GM12878 (cell line): ENCODE measurements at regions not wholly inside any gene's neighbourhood (a gene's known extent, or its start where the extent isn't known, plus 50 kb on each side); places are given as distances from the start of the nearest gene placed in this dataset.

Experiments
- CEBPB ChIP-seq, 2 experiments: fragments of 150-350 bp in 1 of 2; IDR thresholded peaks; 2 replicates each; pipeline ENCODE4 v1.6.1; 2012 to 2014; ENCODE audit warnings: low read depth in 2 of 2, low read length in 2 of 2, borderline replicate concordance in 1 of 2, inconsistent platforms in 1 of 2
- ESRRA ChIP-seq: IDR thresholded peaks from 2 replicates; pipeline ENCODE4 v1.6.1; 2012; ENCODE audit warnings: mild to moderate bottlenecking, low read length, improper control_type of control experiment
- IKZF1 ChIP-seq: fragments of 450-650 bp; conservative IDR thresholded peaks from 2 replicates; pipeline ENCODE4 v1.6.1; 2017; ENCODE audit warnings: antibody characterized with exemption, mild to moderate bottlenecking
- MYC ChIP-seq: IDR thresholded peaks from 2 replicates; pipeline ENCODE4 v1.6.1; 2011; ENCODE audit warnings: mild to moderate bottlenecking, low read length, moderate library complexity, inconsistent platforms; ENCODE audit not compliant: insufficient read depth, insufficient replicate concordance, insufficient read length, severe bottlenecking
- NR2C1 ChIP-seq: fragments of 450-650 bp; IDR thresholded peaks from 2 replicates; pipeline ENCODE4 v1.6.1; 2017; ENCODE audit warnings: antibody characterized with exemption, mild to moderate bottlenecking, moderate library complexity
- POLR2A ChIP-seq: IDR thresholded peaks from 2 replicates; pipeline ENCODE4 v1.6.1; 2011; ENCODE audit warnings: low read depth, mild to moderate bottlenecking, low read length
- POLR2AphosphoS5 ChIP-seq: IDR thresholded peaks from 2 replicates; pipeline ENCODE4 v1.6.1; 2011; ENCODE audit warnings: mild to moderate bottlenecking, low read length, inconsistent platforms
- SMAD5 ChIP-seq: IDR thresholded peaks from 2 replicates; pipeline ENCODE4 v1.6.1; 2016; ENCODE audit warnings: antibody characterized with exemption, low read depth
- SREBF2 ChIP-seq: IDR thresholded peaks from 2 replicates; pipeline ENCODE4 v1.6.1; 2012; ENCODE audit warnings: mild to moderate bottlenecking, low read length
- SRF ChIP-seq, 2 experiments: IDR thresholded peaks; 2 replicates each; pipeline ENCODE4 v1.6.1; 2011; ENCODE audit warnings: low read depth in 2 of 2, low read length in 2 of 2, mild to moderate bottlenecking in 1 of 2, moderate library complexity in 1 of 2
- TF ChIP-seq, protein P1 (sequence below), 3 experiments: IDR thresholded peaks in 2 of 3; conservative IDR thresholded peaks in 1 of 3; 2 replicates each; pipeline ENCODE4 v1.5.1; 2011; ENCODE audit warnings: low read depth in 3 of 3, low read length in 3 of 3, mild to moderate bottlenecking in 3 of 3, control low read depth in 2 of 3, moderate library complexity in 2 of 3, inconsistent platforms in 1 of 3, mixed read lengths in 1 of 3; ENCODE audit not compliant: control insufficient read depth in 2 of 3, insufficient read depth in 1 of 3; ENCODE audit errors: extremely low read depth in 1 of 3
- TF ChIP-seq, protein P2 (sequence below): fragments of 450-650 bp; IDR thresholded peaks from 2 replicates; pipeline ENCODE4 v1.6.1; 2018; ENCODE audit warnings: borderline replicate concordance, mild to moderate bottlenecking; ENCODE audit not compliant: partially characterized antibody
- TF ChIP-seq, protein P3 (sequence below): IDR thresholded peaks from 2 replicates; pipeline ENCODE4 v1.6.1; 2012; ENCODE audit warnings: low read depth, low read length, improper control_type of control experiment

DNA sequence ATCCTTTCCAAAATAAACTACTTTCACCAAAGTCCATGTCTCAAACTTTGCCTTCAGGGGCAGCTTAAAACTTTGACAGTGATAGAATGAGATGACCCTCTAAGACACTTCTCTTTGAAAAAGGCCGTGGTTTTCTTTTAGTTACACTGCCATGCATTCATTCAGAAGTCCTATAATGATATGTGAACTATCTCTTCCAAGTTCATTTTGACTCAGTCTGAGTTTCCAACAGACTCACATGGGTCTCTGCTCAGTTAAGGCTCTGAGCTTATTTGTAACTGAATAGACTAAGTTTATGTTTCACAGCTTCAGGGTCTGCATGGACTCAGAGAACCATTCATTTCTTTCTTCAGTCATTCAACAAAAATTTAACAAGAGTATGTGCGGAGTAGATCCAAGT, 208.9 kb upstream of the PRSS1 start:
- TF ChIP-seq CEBPB (IDR thresholded peaks at IDR 0.05; ENCODE audit: borderline replicate concordance in 1 of 2, low read depth in 2 of 2, low read length in 2 of 2): no peak
- TF ChIP-seq, protein P1, sequence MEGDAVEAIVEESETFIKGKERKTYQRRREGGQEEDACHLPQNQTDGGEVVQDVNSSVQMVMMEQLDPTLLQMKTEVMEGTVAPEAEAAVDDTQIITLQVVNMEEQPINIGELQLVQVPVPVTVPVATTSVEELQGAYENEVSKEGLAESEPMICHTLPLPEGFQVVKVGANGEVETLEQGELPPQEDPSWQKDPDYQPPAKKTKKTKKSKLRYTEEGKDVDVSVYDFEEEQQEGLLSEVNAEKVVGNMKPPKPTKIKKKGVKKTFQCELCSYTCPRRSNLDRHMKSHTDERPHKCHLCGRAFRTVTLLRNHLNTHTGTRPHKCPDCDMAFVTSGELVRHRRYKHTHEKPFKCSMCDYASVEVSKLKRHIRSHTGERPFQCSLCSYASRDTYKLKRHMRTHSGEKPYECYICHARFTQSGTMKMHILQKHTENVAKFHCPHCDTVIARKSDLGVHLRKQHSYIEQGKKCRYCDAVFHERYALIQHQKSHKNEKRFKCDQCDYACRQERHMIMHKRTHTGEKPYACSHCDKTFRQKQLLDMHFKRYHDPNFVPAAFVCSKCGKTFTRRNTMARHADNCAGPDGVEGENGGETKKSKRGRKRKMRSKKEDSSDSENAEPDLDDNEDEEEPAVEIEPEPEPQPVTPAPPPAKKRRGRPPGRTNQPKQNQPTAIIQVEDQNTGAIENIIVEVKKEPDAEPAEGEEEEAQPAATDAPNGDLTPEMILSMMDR (IDR thresholded peaks at IDR 0.05 in 2 of 3, conservative IDR thresholded peaks at IDR 0.05 in 1 of 3; ENCODE audit: control insufficient read depth in 2 of 3, extremely low read depth in 1 of 3, insufficient read depth in 1 of 3, low read depth in 3 of 3, low read length in 3 of 3): no peak
- TF ChIP-seq IKZF1: no peak
- no peak for TF ChIP-seq SREBF2
- TF ChIP-seq ESRRA: no peak
- TF ChIP-seq NR2C1: no peak
- TF ChIP-seq MYC: no peak
- no peak for TF ChIP-seq POLR2A
- no peak for TF ChIP-seq SMAD5
- no peak for TF ChIP-seq SRF (IDR thresholded peaks at IDR 0.05; ENCODE audit: low read depth in 2 of 2, low read length in 2 of 2)
- no peak for TF ChIP-seq POLR2AphosphoS5
- TF ChIP-seq, protein P2, sequence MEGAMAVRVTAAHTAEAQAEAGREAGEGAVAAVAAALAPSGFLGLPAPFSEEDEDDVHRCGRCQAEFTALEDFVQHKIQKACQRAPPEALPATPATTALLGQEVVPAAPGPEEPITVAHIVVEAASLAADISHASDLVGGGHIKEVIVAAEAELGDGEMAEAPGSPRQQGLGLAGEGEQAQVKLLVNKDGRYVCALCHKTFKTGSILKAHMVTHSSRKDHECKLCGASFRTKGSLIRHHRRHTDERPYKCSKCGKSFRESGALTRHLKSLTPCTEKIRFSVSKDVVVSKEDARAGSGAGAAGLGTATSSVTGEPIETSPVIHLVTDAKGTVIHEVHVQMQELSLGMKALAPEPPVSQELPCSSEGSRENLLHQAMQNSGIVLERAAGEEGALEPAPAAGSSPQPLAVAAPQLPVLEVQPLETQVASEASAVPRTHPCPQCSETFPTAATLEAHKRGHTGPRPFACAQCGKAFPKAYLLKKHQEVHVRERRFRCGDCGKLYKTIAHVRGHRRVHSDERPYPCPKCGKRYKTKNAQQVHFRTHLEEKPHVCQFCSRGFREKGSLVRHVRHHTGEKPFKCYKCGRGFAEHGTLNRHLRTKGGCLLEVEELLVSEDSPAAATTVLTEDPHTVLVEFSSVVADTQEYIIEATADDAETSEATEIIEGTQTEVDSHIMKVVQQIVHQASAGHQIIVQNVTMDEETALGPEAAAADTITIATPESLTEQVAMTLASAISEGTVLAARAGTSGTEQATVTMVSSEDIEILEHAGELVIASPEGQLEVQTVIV: no peak
- TF ChIP-seq, protein P3, sequence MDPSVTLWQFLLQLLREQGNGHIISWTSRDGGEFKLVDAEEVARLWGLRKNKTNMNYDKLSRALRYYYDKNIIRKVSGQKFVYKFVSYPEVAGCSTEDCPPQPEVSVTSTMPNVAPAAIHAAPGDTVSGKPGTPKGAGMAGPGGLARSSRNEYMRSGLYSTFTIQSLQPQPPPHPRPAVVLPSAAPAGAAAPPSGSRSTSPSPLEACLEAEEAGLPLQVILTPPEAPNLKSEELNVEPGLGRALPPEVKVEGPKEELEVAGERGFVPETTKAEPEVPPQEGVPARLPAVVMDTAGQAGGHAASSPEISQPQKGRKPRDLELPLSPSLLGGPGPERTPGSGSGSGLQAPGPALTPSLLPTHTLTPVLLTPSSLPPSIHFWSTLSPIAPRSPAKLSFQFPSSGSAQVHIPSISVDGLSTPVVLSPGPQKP: no peak
